A549 (cell line): ENCODE measurements at regions not wholly inside any gene's neighbourhood (a gene's known extent, or its start where the extent isn't known, plus 50 kb on each side); places are given as distances from the start of the nearest gene placed in this dataset.

ENCODE experiments used
- BHLHE40 ChIP-seq: IDR thresholded peaks from 2 replicates; pipeline ENCODE4 v1.6.1; 2012; ENCODE audit warnings: low read depth, low read length, inconsistent platforms
- CBX8 ChIP-seq: fragments of 200-600 bp; sonication (generic); IDR thresholded peaks from 2 replicates; pipeline ENCODE4 v1.6.1; 2016
- CTCF ChIP-seq: fragments of >200 bp; sonication (Bioruptor Twin); formaldehyde crosslinking; IDR thresholded peaks from 3 replicates; pipeline ENCODE4 v1.5.1; 2016
- EP300 ChIP-seq, 2 experiments: fragments of >200 bp; sonication (Bioruptor Twin); formaldehyde crosslinking; IDR thresholded peaks; 2 replicates in 1 of 2; 3 replicates in 1 of 2; pipeline ENCODE4 v1.6.1; 2016 to 2017
- FOSL2 ChIP-seq, 2 experiments: fragments of 450-650 bp in 1 of 2; fragments of >200 bp in 1 of 2; sonication (Bioruptor Twin) in 1 of 2; formaldehyde crosslinking; IDR thresholded peaks; 2 replicates each; pipeline versions ENCODE4 v1.5.0 to v1.6.1; 2016 to 2020; ENCODE audit warnings: mild to moderate bottlenecking in 1 of 2, moderate library complexity in 1 of 2
- FOXS1 ChIP-seq: fragments of 250-450 bp; sonication (Bioruptor Pico); IDR thresholded peaks from 2 replicates; pipeline ENCODE4 v1.5.0; 2020; ENCODE audit warnings: mild to moderate bottlenecking, moderate library complexity
- MYC ChIP-seq: IDR thresholded peaks from 2 replicates; pipeline ENCODE4 v1.6.1; 2012; ENCODE audit warnings: mild to moderate bottlenecking, inconsistent platforms, low read length, improper control_type of control experiment, borderline replicate concordance
- NFE2L2 ChIP-seq: fragments of 150-350 bp; conservative IDR thresholded peaks from 2 replicates; pipeline ENCODE4 v1.6.1; 2014; ENCODE audit warnings: low read length
- POLR2A ChIP-seq: IDR thresholded peaks from 2 replicates; pipeline ENCODE4 v1.6.1; 2012; ENCODE audit warnings: mild to moderate bottlenecking, low read length
- RAD21 ChIP-seq, 2 experiments: fragments of >200 bp in 1 of 2; sonication (Bioruptor Twin) in 1 of 2; formaldehyde crosslinking in 1 of 2; IDR thresholded peaks in 1 of 2; conservative IDR thresholded peaks in 1 of 2; 2 replicates in 1 of 2; 3 replicates in 1 of 2; pipeline ENCODE4 v1.6.1; 2012 to 2018; ENCODE audit warnings: inconsistent platforms in 1 of 2
- RFX5 ChIP-seq: fragments of 450-650 bp; IDR thresholded peaks from 2 replicates; pipeline ENCODE4 v1.7.1; 2014; ENCODE audit warnings: antibody characterized with exemption, mild to moderate bottlenecking, moderate library complexity
- RNF2 ChIP-seq: fragments of 200-600 bp; sonication (generic); IDR thresholded peaks from 2 replicates; pipeline ENCODE4 v1.6.1; 2016; ENCODE audit warnings: low read depth, mild to moderate bottlenecking, antibody characterized with exemption, moderate library complexity, borderline replicate concordance
- SREBF2 ChIP-seq: fragments of 450-650 bp; IDR thresholded peaks from 2 replicates; pipeline ENCODE4 v1.6.1; 2014; ENCODE audit warnings: mild to moderate bottlenecking, moderate library complexity
- ZC3H11A ChIP-seq: fragments of 450-650 bp; IDR thresholded peaks from 2 replicates; pipeline ENCODE4 v1.6.1; 2014; ENCODE audit warnings: antibody characterized with exemption, mild to moderate bottlenecking

GRCh38 chr2:140041811-140042210 is 1261.6 kb upstream of the NXPH2 start:
- no peak for TF ChIP-seq CTCF
- no peak for TF ChIP-seq BHLHE40
- no peak for TF ChIP-seq POLR2A
- no peak for TF ChIP-seq SREBF2
- no peak for TF ChIP-seq CBX8
- no peak for TF ChIP-seq RNF2
- no peak for TF ChIP-seq RAD21 (conservative IDR thresholded peaks at IDR 0.05 in 1 of 2, IDR thresholded peaks at IDR 0.05 in 1 of 2)
- TF ChIP-seq RFX5, result no peak
- no peak for TF ChIP-seq NFE2L2
- TF ChIP-seq ZC3H11A, result no peak
- TF ChIP-seq FOSL2 (IDR thresholded peaks at IDR 0.05), result no peak
- no peak for TF ChIP-seq FOSL2 (CRISPR knock-in tag; IDR thresholded peaks at IDR 0.05)
- TF ChIP-seq EP300 (IDR thresholded peaks at IDR 0.05), result no peak
- no peak for TF ChIP-seq FOXS1 (CRISPR knock-in tag)
- no peak for TF ChIP-seq MYC
